ENCODE measurements at regions not wholly inside any gene's neighbourhood (a gene's known extent, or its start where the extent isn't known, plus 50 kb on each side); places are given as distances from the start of the nearest gene placed in this dataset.

DNA sequence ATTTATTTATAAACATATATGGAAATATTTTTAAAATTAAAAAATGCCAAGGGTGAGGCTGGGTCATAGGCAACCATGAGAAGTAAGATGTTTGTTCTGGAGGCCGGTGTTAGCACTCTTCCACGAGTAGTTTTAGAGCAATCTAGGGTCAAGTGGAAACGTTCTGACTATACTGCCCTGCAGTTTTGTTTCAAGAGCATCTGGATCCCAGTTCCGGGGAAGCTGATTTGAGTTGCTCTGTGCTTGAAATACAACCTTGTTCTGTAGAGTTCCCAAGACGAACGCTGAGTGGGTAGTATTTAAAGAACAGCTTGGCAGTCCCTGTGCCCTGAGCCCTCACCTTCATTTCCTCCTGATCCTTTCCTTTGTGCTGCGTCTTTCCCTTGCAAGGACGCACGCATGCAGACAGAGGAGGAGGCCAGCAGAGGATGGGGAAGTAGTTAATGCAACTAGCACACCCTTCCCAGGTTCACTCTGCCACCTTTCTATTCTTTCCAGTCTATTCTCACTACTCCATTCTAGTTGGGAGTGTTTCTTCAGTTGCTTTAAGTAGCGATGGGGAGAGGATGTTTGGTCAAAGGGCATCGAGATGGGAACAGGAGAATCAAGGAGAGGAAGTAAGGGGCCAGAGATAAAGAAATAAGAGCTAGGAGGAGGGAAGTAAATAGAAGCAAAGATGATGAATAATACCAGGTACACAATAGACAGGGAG is 68.3 kb upstream of the ZSWIM6 start:
- DNase-seq (ENCODE audit: low read depth), result no peak

DNA sequence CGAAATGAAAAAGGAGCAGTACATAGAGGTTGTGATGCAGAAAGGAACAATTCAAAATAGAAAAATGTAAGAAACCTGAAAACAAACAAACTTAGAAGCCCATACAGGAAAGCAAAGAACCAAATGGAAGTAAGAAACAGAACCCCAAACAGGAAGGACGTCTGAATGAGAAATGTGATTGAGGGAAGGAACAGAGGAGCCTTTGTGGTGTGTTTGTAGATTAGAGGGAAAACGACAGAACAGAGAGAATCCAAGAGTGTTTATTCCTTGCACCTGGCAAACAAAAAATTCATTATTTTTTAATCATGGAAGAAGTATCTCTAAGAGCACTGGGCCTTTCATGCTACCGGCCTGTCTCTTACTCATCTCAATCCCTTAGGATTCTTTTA is 67.8 kb upstream of the ZSWIM6 start:
- no peak for DNase-seq (ENCODE audit: low read depth)

DNA sequence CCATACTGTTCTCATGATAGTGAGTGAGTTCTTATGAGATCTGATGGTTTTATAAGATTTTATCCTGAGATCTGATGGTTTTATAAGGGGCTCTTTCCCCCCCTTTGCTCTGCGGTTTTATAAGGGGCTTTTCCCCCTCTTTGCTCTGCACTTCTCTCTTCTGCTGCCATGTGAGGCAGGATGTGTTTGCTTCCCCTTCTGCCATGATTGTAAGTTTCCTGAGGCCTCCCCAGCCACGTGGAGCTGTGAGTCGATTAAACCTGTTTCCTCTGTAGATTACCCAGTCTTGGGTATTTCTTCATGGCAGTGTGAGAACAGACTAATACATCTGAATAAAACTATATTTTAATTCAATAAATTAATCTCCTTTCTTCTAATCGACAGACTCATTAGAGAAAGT is 64.9 kb upstream of the ZSWIM6 start:
- no peak for DNase-seq (ENCODE audit: low read depth)

DNA sequence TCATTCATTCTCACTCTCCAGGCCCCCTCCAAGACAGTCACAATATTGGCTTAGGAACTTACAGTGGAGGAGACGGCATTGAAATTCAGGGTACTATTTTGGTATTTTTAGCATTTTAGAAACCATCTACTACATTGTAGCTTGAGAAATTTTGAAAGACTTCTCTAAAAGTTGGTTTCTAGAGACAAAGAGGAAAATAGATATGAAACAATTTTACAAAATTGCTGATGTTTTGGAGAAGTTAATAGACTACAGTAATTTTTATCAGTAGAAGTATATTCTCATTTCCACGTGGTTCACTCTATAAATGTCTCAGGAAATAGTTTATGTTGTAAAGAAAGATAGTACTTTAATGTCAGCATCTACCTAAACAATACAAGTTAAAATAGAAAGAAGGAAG is 63.2 kb upstream of the ZSWIM6 start:
- DNase-seq (ENCODE audit: low read depth), result no peak

DNA sequence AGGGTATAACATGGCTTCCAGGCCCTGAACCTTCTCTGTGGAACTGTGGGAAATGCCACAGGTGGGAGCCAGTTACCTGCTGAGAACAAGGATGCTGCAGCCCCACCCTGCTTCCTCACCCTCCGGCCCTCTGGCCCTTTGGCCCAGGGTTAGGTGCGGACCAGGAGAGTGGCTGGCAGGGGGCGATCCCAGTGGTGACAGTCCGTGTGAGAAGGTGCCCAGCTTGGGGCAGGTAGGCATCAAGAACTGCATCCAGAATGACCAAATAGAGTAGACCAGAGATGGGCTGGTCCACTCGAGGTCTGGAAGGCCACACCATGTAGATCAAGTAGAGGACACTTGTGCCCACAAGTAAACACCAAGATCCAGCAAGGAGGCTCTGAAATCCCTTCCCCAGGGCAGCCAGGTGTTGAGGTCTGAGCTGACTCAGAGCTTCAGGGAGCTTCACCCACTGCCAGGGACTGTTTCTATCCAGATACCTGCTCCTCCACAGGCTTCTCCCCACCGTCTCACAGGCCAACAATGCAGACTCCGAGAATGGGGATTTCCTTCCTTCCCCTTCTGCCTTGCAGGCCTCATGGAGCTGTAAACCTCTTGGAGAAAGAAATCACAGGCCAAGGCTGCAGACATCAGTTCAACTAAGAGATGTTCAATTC is 61.4 kb upstream of the ZSWIM6 start:
- no peak for DNase-seq (ENCODE audit: low read depth)

DNA sequence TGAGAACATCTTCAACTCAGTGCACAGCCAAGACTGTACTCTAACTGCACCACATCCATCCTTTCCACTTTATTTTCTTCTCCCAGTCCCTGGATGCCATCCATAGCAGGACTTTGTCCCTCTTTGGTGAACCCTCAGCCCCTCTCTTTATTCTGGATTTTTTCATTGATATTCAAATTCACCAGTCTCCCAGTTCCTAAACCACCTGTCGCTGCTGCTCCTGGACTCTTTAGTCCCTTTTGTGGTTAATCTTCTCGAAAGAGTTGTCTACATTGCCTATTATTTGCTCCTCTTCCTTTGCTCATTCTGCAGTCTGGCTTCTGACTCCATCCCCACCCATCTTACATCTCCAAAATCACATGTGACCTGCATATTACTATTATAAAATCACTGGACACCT is 59.4 kb upstream of the ZSWIM6 start:
- no peak for DNase-seq (ENCODE audit: low read depth)

DNA sequence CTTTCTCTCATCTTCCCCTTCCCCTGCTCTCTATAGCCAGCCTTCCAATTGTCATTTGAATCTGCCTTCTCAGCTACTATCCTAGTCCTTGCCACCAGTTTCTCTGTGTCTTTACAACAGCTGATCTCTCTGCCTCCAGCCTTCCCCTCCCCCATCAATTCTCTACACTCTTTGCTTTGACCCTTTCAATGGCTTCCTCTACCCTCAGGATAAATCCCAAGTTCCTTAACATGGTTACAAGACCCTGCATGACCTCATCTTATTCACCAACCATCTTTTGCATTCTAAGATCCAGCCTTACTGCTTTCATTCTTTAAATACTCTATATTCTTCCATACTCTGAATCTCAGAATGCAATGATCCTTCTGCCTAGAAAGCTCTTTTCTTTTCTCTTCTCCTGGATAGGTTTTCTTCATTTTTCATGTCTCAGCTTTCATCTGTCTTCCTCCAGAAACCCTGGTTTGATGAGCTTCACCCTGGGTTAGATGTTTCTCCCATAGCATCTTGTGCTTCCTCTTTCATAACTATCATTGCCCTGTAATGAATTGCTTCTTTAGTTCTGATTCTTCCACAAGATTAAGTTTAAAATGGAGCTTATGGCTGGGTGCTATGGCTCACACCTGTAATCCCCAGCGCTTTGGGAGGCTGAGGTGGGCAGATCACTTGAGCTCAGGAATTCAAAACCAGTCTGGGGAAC is 58.6 kb upstream of the ZSWIM6 start:
- no peak for DNase-seq (ENCODE audit: low read depth)

DNA sequence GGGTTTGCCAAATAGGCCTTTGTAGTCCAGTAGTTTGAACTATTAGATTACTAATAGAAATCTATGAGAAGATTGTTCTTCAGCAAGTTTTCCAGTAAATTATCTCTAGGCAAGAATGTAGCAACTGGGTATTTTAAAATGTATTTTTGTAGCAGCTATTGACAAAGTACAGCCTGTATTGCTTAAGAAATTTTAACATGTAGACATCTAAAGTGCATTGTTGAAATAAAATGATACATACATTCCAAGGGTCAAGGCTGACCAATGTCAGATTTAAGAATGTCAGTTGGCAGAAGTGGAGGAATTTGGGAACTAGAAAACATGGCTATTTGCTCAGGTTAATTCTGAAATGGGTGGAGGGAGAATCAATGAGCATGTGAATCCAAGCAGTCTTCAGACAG is 57.5 kb upstream of the ZSWIM6 start:
- no peak for DNase-seq (ENCODE audit: low read depth)

DNA sequence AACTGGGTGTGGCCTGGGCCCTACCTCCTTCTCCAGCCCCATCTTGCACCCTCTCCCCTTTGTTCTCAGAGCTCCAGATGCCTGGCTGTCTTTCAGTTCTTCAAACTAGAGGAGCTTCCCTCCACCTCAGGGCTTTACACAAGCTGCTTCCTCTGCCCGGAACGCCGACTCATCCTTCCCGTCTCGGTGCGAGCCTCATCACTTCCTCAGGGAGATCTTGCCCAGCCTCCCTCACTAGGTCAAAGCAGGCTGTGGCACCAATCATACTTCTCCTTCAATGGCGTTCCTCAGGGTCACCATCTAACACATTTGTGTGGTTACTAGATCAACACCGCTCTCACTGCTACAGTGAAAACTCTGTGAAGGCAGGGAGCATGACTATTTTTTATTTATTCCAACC is 56.2 kb upstream of the ZSWIM6 start:
- peak; percentile 67 for DNase-seq (ENCODE audit: low read depth)

DNA sequence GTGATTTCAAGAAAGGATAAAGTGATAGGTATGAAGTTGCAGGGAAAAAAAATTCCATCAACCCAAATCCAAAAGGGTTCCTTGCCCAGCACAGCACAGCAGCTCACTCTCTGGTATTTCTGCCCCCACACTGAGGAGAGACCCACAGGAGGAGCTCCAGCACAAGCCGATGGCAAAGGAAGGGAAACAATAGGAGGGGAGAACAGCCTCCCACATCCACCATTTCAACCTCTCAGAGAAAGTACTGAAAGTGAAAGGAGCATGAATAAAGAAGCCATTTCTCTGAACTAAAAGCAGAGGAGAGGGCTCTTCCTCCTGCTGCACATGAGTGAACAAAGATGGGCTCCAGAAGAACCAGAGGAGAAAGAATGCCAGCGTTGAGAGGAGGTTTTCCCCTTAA is 54.9 kb upstream of the ZSWIM6 start:
- peak; percentile 64 for DNase-seq (ENCODE audit: low read depth)

DNA sequence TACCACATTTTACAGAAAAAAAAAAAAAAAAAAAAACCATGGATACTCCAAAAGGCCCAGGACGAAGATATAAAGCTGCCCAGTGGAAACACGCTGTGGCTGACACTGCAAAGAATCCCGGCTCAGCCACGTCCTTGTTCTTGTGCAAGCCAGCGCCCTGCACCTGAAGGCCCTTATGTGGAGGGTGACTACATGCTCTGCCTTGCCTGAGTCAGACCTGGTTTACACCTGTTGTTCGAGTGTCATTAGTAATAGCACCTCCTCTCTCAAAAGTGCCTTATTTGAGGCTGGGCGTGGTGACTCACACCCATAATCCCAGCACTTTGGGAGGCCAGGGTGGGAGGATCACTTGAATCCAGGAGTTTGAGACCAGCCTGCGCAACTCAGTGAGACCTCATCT is 54.3 kb upstream of the ZSWIM6 start:
- DNase-seq (ENCODE audit: low read depth), result peak; percentile 24

DNA sequence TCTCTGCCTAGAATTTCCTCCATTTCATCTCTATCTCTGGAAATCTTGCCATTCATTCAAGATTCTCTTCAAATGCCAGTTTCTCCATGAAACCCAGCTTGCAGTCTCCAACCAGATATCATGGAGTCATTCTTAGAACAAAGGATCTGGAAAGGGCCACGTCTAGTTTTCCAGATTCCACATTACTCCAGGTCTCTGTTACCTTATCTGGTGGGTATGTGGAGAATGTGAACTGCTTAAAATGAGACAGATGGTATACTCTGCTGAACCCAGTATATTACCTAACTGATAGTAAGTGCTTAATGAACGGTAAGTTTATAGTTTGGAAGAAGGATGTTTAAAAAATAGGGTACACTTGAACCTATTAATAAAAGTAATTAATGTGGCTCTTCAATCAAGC is 52.3 kb upstream of the ZSWIM6 start:
- peak; percentile 36 for DNase-seq (ENCODE audit: low read depth)

DNA sequence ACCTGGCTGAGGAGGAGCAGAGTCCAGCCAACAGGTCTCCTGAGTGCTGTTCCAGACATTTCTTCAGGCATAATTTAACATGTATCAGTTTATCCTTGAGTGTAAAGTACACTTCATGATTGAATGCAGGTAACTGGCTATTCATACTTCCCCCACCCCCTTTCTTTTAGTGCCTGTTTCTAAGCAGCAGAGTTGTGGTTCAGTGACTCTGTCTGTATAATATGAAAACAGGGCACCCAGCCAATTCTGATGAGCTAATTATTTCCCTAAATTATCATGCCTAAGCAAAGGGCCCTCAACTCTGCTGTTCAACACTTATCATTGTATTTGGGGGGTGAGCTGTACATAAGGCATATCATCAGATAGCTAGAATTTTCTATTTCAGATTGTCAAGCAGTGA is 51.9 kb upstream of the ZSWIM6 start:
- DNase-seq (ENCODE audit: low read depth), result peak; percentile 85

DNA sequence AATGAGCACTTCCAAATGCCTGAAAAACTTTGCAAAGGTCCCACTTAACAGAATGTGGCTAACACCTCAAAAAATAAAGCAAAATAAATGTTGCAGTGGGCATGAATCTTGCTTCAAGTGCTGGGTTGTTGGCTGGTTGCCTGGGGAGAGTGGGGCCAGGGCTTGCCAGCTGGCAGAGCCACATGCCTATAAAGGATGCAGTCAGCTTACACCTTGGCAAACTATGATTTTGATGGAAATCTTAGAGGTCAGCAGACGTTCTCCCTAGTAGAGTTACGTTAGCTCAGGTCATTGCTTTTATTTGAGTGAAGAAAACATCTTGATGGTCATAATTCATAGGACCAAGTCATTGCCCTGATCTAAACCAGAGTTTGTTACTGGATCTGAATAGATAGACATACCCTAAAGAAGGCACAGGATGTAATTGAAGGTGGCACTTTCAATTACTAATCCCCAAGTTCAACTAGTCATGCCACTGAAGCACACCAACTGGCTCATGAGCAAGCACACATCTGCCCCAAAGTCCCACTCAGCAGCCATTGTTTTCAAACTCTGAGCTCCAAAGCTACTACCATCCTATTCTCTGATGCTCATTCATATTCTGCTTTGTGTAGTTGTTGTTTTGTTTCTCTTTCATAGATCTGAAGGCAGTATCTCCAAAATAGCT is 51.2 kb upstream of the ZSWIM6 start:
- peak; percentile 17 for DNase-seq (ENCODE audit: low read depth)

DNA sequence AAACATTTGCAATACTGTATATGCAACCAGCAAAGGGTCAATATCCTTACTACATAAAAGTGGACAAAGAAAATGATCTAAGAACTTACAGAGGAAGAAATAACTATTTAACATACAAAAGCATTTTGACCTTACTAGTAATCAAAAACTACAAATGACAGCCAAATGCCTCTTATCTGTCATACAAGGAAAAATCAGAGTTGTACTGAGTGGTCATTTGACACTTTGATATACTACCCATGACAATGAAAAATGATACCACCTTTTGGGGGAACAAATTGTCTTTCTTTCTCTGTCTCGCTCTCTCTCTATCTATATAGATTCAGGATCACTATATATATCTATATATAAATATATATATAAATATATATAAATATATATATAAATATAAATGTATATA is 50.4 kb upstream of the ZSWIM6 start:
- no peak for DNase-seq (ENCODE audit: low read depth)

Data from amniotic epithelial cell (primary cell).